ENCODE measurements at regions not wholly inside any gene's neighbourhood (a gene's known extent, or its start where the extent isn't known, plus 50 kb on each side); places are given as distances from the start of the nearest gene placed in this dataset.

DNA sequence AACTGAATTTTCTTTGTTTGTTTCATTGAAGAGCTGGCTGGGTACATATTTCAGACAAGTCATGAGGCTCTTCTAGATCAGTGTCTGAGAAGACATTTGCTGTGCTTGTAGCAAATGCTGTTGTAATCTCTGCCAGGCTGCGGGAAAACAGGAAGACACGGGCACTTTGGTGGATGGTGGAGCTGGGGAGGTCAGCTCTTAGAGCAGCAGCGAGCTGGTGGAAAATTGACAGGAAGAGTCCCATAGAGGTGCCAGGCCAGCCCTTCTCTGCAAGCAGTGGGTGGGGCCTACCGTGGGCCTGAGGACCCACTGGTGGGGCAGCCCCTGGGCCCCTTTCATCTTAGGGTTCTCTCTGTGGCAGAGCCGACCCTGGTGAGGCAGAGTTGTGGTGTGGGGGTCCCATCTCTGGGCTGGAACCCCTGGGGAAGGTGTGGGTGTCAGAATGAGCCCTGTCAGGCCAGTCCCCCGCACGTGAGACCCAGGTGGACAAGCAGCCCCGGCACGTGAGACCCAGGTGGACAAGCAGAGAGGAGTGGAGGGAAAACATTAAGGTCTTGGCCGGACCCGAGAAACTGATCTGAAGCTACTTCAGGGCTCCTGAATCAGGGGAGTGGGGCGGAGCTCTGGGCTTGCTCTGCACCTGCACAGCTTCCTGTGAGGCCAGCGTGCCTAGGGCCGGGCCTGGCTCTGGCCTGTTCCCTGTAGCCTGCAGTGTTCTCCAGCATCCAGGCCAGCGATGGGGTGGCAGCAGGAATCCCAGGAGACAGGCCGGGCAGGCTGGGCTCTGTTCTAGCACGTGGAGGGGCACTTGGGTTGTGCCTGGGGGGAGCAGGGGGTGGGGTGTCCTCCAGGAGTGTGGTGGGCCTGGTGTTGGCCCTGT, 273.5 kb upstream of the HDAC4 start:
- DNase-seq (ENCODE audit: low spot score), result no peak

- DNase-seq (ENCODE audit: low spot score), result no peak
Observed at GRCh38 chr2:239673641-239674040, 272.8 kb upstream of the HDAC4 start.

DNA sequence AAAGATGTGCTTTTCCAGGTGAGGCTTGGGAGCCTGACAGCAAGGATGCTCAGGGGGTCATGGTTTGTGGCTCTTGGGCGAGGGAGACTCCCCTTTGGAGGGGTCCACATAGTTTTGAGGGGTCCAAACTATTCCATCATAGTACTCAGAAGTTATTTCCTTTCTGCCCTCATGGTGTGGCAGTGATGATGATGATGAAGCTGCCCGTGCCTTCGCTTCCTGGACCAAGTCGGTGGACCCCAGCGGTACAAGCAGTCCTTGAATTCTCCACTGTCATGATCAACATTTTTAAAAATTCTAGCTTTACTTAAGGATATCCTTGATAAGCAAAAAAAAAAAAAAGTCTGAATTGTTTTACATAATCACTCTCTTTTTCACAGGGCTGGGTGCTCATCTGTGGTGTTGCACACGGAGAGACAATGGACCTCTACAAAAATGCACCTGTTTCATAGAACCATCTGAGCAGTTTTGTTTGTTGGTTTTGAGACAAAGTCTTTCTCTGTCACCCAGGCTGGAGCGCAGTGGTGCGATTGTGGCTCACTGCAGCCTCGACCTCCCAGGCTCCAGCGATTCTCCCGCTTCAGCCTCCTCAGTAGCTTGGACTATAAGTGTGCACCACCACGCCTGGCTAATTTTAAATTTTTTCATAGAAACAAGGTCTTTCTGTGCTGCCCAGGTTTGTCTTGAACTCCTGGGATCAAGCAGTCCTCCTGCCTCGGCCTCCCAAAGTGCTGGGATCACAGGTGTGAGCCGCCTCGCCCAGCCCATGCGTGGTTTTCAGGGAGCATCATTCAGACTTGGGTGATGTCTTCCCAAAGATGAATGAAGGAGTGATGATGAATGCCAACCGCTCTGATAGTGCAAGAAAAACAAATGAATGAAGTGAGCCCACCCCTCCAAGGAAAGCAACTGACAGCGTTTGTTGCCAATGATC, 271.4 kb upstream of the HDAC4 start:
- DNase-seq (ENCODE audit: low spot score), result no peak

DNA sequence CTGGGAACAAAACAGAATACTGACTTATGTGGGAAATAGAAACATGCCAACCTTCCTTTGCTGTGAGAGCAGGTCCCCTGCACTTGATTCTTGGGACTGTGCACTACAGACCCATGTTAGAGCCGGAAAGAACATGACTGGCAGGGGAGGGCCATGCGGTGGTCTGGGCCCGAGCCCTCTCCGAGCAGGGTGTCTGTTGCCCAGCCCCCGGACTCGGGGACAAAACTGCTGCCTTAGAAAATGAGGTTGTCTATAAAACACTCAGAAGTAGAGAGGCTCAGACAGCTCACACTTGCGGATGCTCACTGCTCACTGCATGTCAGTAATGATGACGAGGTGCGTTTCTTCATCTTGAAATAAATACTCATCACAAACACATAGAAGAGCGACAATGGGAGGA, 270.7 kb upstream of the HDAC4 start:
- DNase-seq (ENCODE audit: low spot score), result no peak

DNA sequence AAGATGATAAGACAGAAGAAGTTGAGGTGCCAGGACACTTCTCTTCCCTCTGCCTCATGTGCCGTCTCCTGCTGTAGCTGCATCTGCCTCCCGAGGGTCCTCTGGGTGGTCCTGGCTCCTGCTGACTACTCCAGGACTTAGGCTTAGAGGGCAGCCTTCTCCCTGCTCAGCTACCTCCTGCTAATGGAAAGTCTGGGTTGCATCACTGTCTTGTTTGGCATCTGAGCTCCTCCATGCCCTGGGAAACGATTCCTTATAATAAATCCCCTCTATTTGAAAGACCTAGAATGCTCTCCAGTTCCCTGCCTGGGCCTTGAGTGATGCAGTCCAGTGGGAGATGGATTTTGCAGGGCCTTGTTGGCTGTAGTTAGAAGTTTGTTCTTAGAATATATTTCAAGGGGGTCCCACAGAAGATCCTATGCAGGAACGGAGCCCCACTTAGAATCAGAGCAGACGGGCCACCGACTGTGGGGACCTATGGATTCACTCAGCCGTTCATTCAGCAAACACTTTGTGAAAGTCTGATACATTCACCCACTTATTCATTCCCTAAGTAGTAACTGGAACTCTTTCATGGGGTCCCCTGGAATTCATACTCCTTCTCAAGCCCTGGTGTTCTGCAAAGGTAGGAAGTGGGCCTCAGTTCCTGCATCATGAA, 269.8 kb upstream of the HDAC4 start:
- DNase-seq (ENCODE audit: low spot score), result no peak

- DNase-seq (ENCODE audit: low spot score), result no peak
Observed at GRCh38 chr2:239669899-239670460, 269.2 kb upstream of the HDAC4 start.

DNA sequence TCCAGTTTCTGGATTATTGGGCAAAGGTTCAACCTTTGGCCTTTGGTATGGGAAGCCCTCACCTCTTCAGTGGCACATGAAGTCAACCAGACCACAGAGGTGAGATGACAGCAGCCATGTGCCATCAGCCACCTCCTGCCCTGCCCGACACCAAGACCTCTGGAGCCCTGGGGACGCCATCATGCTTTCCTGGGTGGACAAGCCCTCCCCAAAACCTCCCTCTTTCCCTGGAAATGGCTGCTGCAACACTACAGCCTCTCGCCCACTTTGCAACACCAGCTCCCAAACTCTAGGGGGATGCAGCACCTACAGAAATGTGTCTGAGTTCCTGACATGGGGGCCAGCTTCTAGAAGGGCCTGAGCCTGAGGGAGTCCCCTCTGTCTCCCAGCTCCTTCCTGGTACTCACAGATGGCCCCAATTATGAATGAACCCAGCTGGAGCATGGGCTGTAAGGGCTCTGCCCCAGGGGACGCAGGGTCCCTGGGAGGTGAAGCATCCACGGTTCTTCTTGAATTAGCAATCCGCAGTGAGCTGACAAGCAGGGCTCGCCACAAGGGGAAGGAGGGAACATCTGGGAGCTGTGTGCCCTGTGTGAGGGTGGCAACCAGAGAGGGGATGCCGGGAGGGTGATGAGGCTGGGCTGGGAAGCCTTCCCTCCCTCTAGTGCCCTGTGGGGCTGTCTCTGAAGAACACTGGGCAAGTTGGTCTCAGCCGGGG, 268.5 kb upstream of the HDAC4 start:
- no peak for DNase-seq (ENCODE audit: low spot score)

DNA sequence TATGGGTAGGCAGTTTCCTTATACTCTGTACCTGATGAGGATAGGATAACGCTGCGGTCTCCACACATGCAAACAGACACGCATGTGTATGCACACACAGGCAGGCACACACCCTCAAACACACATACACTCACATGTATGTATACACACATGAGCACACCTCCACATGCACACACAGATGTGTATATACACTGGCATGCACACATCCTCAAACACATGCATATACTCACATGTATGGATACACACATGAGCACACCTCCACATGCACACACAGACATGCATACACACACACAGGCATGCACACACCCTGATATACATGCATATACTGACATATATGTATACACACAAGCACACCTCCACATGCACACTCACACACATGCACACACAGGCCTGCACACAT, 267.8 kb upstream of the HDAC4 start:
- DNase-seq (ENCODE audit: low spot score), result no peak

GRCh38 chr2:239668042-239668441, 267.2 kb upstream of the HDAC4 start:
- DNase-seq (ENCODE audit: low spot score), result no peak

DNA sequence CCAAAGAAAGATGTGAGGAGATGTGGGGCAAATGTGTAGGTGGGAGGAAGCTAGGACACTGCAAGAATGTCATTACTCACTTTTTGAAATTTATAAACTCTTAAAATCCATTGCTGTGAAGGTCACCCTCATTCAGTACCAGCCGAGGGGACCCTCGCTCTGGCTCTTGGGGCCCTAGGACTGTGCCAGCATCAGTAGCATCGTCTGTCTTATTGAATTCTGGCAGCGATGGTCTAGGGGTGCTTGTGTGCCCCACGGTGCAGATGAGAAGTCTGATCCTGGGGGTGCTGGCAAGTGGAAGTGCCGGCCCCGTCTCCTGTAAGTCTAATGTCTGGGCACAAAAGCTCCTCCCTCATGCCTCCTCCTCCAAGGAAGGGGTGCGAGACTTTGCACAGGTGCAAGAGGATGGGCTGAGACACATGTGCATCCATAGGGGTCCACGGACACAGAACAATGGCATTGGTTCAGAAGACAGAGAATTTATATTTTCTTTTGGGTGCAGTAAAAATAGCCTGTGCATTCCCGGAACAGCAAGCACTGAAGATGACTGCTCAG, 266.7 kb upstream of the HDAC4 start:
- DNase-seq (ENCODE audit: low spot score), result no peak

- no peak for DNase-seq (ENCODE audit: low spot score)
Observed at GRCh38 chr2:239666855-239667376, 266.1 kb upstream of the HDAC4 start.

- DNase-seq (ENCODE audit: low spot score), result no peak
Observed at GRCh38 chr2:239666053-239666854, 265.4 kb upstream of the HDAC4 start.

GRCh38 chr2:239664216-239664810, 263.5 kb upstream of the HDAC4 start:
- DNase-seq (ENCODE audit: low spot score), result no peak

GRCh38 chr2:239663364-239663924, 262.6 kb upstream of the HDAC4 start:
- no peak for DNase-seq (ENCODE audit: low spot score)

DNA sequence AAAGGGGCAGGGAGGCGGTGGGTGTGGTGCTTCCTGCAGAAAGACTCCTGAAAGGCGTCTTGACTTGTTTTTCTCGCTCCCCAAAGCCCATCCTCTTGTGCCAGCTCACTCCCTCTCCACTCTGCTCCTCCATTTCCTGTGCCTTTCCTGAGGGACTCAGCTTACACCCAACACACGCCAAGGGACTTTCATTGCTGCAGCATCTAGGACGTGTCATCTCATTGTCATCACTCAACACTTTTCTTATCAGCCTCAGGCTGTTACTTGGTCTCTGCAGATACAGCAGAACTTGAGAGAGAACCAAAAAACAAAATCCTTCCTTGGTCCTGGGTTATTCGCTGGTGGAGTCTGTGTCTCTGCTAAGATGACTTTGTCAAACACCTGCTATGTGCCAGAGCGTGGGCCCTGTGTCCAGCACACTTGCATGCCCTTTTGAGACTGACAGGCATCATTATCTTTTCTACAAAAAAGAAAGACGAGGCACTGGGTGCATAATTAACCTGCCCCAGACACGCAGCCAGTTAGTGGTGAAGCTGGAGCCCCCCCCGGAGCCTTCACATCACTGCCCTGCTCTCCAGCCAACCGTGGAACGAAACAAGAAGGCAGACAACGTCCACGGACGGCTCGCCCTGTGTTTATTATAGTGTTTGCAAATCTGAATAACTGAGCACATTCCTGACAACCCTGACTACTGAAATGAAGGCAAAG, 261.7 kb upstream of the HDAC4 start:
- DNase-seq (ENCODE audit: low spot score), result no peak

DNA sequence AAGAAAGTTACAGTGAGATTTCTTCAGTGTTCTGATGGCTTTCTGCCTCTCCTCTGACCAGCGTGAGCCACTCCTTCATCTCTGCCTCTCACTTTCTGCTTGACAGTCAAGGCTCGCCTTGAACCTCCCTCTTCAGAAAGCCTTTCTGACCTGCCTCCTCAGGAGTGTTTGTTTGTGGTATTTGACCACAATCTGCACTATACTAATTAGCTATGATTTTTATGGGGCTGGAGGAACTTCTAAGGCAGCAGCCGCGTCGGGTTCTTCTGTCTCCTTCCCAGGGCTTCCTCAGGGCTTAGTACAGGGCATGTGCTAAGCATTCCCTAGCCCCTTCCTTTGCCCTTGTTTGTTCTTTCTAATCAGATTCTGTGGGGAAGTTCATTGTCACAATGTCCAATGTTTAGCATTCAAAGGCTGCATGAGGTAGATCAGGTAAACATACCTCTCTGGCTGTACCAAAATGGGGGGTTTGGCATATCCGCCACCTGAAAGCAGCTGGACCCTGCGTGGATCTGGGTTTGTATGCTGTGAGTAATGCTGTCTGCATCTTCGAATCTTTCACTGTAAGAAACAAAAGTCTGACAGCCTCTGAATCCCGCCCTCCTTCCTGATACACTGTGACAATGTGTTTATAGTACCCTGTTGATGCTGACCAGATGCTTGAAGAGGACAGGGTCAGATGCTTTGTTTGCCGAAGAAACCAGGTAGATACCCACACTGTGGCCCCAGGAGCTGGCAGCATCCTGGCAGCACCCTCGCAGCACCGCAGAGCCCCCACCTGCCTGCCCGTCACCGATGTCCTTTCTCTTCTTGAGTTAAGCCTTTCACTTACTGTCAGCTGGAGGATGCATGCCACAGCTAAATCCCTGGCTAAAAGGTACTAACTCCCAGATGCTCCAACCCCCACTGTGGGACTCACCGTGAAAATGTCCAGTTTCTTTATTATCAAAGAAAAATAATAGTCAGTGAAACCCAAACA, 260.8 kb upstream of the HDAC4 start:
- DNase-seq (ENCODE audit: low spot score), result no peak
